NOMO-1 (cell line): ENCODE measurements at regions not wholly inside any gene's neighbourhood (a gene's known extent, or its start where the extent isn't known, plus 50 kb on each side); places are given as distances from the start of the nearest gene placed in this dataset.

Experiments used
- DNase-seq, 2 experiments: peaks; one replicate each; lab custom pipeline; 2025; ENCODE audit not compliant: unreplicated experiment in 2 of 2; lab: John Stamatoyannopoulos, UW

GRCh38 chr12:114935658-114936057, 251.7 kb upstream of the TBX3 start:
- DNase-seq: no peak

GRCh38 chr12:114933428-114934160, 249.6 kb upstream of the TBX3 start:
- no peak for DNase-seq

GRCh38 chr12:114932806-114933205, 248.8 kb upstream of the TBX3 start:
- DNase-seq: no peak

GRCh38 chr12:114931025-114931424, 247.1 kb upstream of the TBX3 start:
- DNase-seq: no peak

GRCh38 chr12:114926341-114926740, 242.4 kb upstream of the TBX3 start:
- no peak for DNase-seq

GRCh38 chr12:114924946-114925475, 241.0 kb upstream of the TBX3 start:
- no peak for DNase-seq

- no peak for DNase-seq
Observed at GRCh38 chr12:114921781-114922180, 237.8 kb upstream of the TBX3 start.

- DNase-seq: no peak
Observed at GRCh38 chr12:114920771-114921554, 237.0 kb upstream of the TBX3 start.

- DNase-seq: no peak
Observed at GRCh38 chr12:114919479-114919878, 235.5 kb upstream of the TBX3 start.

- DNase-seq: no peak
Observed at GRCh38 chr12:114918535-114919233, 234.7 kb upstream of the TBX3 start.

GRCh38 chr12:114917953-114918352, 234.0 kb upstream of the TBX3 start:
- no peak for DNase-seq

GRCh38 chr12:114917307-114917706, 233.3 kb upstream of the TBX3 start:
- no peak for DNase-seq

- DNase-seq: no peak
Observed at GRCh38 chr12:114916541-114916940, 232.6 kb upstream of the TBX3 start.

GRCh38 chr12:114916124-114916523, 232.1 kb upstream of the TBX3 start:
- no peak for DNase-seq

GRCh38 chr12:114913871-114914801, 230.2 kb upstream of the TBX3 start:
- DNase-seq: no peak

GRCh38 chr12:114912811-114913210, 228.8 kb upstream of the TBX3 start:
- no peak for DNase-seq

GRCh38 chr12:114911196-114911595, 227.2 kb upstream of the TBX3 start:
- DNase-seq: no peak

GRCh38 chr12:114904254-114905003, 220.5 kb upstream of the TBX3 start:
- no peak for DNase-seq

- DNase-seq: no peak
Observed at GRCh38 chr12:114903083-114903691, 219.2 kb upstream of the TBX3 start.
